SKM-1 treated with dmso at 0.1 percent for 144 hours (cell line): ENCODE measurements at regions not wholly inside any gene's neighbourhood (a gene's known extent, or its start where the extent isn't known, plus 50 kb on each side); places are given as distances from the start of the nearest gene placed in this dataset.

Experiments used
- DNase-seq: peaks from one replicate; lab custom pipeline; 2025; ENCODE audit not compliant: unreplicated experiment; lab: John Stamatoyannopoulos, UW

- DNase-seq: no peak
These were observed 65.0 kb upstream of the MOCS1 start for GRCh38 chr6:39999006-39999867.

GRCh38 chr6:39998126-39998525, 63.9 kb upstream of the MOCS1 start:
- DNase-seq: no peak

- DNase-seq: no peak
These were observed 62.9 kb upstream of the MOCS1 start for GRCh38 chr6:39997101-39997635.

GRCh38 chr6:39995633-39996032, 61.4 kb upstream of the MOCS1 start:
- DNase-seq: no peak

GRCh38 chr6:39992861-39993622, 58.8 kb upstream of the MOCS1 start:
- DNase-seq: no peak
